Posterior vena cava (tissue), 2 donors: ENCODE measurements at regions not wholly inside any gene's neighbourhood (a gene's known extent, or its start where the extent isn't known, plus 50 kb on each side); places are given as distances from the start of the nearest gene placed in this dataset.

ENCODE experiments used
- DNase-seq: peaks from one replicate; pipeline ENCODE4 v3.0.0-alpha.2; 2020; ENCODE audit warnings: low spot score
- intact Hi-C, 2 donors: fragments of 100-400 bp; cut with DNase I; formaldehyde crosslinking; loops; one replicate each; pipeline versions ENCODE4 v1.14.1 to v1.14.2; 2022 to 2023
- donor health status: DM: yes; HTN: yes; CAD: no.
- donor health status: DM: yes; HTN: yes; CAD: no.

GRCh38 chr2:215812966-215813365 lies 200.4 kb downstream of the MREG start:
- DNase-seq = no peak
- intact Hi-C loops = no loop called here

- DNase-seq = no peak
- intact Hi-C loops = no loop called here
Observed at GRCh38 chr2:215811409-215812345, 201.7 kb downstream of the MREG start.

- DNase-seq = no peak
- intact Hi-C loops = no loop called here
Observed at GRCh38 chr2:215811003-215811402, 202.3 kb downstream of the MREG start.

GRCh38 chr2:215808996-215809395 lies 204.4 kb downstream of the MREG start:
- DNase-seq = no peak
- intact Hi-C loops = no loop called here

- intact Hi-C loops = no loop called here
Observed at GRCh38 chr2:215808194-215808593, 205.2 kb downstream of the MREG start.

GRCh38 chr2:215805493-215805892 lies 207.9 kb downstream of the MREG start:
- no peak for DNase-seq
- intact Hi-C loops = no loop called here

More at GRCh38 chr2:215808194-215808593, 205.2 kb downstream of the MREG start:
- no peak for DNase-seq

- DNase-seq = no peak
- intact Hi-C loops = no loop called here
Observed at GRCh38 chr2:215803150-215803549, 210.2 kb downstream of the MREG start.

- intact Hi-C loops = no loop called here
Observed at GRCh38 chr2:215799194-215799593, 214.2 kb downstream of the MREG start.

GRCh38 chr2:215797676-215798075 lies 215.7 kb downstream of the MREG start:
- DNase-seq = no peak
- intact Hi-C loops = no loop called here

More at GRCh38 chr2:215799194-215799593, 214.2 kb downstream of the MREG start:
- DNase-seq = no peak

- intact Hi-C loops = no loop called here
- no peak for DNase-seq
Observed at GRCh38 chr2:215796140-215796855, 217.1 kb downstream of the MREG start.

- intact Hi-C loops = no loop called here
- DNase-seq = no peak
Observed at GRCh38 chr2:215794829-215795546, 218.4 kb downstream of the MREG start.

GRCh38 chr2:215793747-215794595 lies 219.4 kb downstream of the MREG start:
- intact Hi-C loops = no loop called here
- no peak for DNase-seq

- no peak for DNase-seq
- intact Hi-C loops = no loop called here
Observed at GRCh38 chr2:215791481-215791937, 221.8 kb downstream of the MREG start.

GRCh38 chr2:215790523-215791421 lies 222.6 kb downstream of the MREG start:
- intact Hi-C loops = no loop called here
- no peak for DNase-seq

- DNase-seq = no peak
- intact Hi-C loops = no loop called here
Observed at GRCh38 chr2:215787565-215788178, 225.7 kb downstream of the MREG start.

- intact Hi-C loops = no loop called here
- no peak for DNase-seq
Observed at GRCh38 chr2:215787025-215787424, 226.3 kb downstream of the MREG start.

GRCh38 chr2:215784371-215784783 lies 229.0 kb downstream of the MREG start:
- DNase-seq = no peak
- intact Hi-C loops = no loop called here
